Posterior cingulate gyrus (tissue), 11 donors: ENCODE measurements at regions not wholly inside any gene's neighbourhood (a gene's known extent, or its start where the extent isn't known, plus 50 kb on each side); places are given as distances from the start of the nearest gene placed in this dataset.

Experiments
- DNase-seq, 10 donors: peaks; one replicate each; pipeline versions ENCODE4 v3.0.0 to v3.0.0-alpha.2; 2020 to 2021; ENCODE audit warnings: mixed read lengths in 3 of 10
- intact Hi-C: fragments of 100-400 bp; cut with DNase I; formaldehyde crosslinking; loops from one replicate; pipeline ENCODE4 v1.15.1; 2023

DNA sequence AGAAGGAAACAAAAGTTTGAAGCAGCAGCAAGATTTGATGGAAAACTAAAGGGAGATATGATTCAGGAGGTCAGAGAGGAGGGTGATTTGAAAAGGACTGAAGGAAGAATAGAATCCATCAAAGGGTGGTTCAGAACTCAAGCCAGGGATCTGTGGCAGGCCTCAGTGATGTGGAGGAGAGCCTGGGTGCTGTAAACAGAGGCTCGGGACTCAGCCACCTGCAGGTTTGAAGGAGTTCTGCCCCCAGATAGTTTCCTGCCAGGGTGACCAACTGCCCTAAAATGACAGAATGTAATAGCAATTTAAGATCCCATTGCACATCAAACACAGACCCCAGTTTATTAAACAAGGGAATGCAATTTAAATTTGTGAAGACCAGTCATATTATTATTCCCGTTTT lies 204.0 kb upstream of the FAT1 start:
- DNase-seq = no peak
- intact Hi-C loops = no loop called here

DNA sequence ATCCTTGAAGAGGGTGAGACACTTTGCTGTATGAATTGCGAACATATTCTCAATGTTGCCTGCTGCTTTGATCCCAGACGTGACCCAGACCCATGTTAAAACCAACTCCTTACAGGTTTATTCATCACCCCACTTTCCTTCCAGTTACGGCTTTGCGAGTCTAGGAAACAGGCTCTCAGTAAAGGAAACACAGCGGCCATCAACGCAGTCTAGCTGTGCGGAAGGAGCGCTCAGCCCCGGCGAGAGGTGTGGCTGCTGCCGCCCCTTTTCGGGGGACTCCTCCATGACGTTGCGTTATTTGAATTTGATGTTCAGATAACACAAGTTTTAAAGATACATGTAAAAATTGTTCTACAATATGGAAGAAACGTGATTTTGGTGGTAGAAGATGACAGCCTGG lies 206.4 kb upstream of the FAT1 start:
- DNase-seq = no peak
- intact Hi-C loops = no loop called here

DNA sequence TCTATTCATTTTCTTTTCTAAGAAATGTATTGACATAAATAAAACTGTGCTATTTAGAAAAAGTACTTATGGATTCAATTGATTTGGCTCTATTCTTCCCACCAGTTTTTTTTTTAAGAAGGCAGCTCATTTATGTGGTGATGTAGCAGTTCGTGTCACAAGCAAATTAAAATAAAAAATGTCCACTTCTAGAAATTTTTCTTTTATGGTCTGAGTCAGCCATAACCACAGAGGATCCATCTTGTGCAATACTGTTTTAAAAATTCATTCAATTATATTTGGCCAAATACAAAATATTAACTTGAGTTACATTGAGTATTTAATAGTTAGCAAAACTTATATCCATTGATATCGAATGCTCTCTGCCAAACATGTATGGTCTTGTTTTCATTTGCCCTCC lies 207.9 kb upstream of the FAT1 start:
- DNase-seq = no peak
- intact Hi-C loops = no loop called here

DNA sequence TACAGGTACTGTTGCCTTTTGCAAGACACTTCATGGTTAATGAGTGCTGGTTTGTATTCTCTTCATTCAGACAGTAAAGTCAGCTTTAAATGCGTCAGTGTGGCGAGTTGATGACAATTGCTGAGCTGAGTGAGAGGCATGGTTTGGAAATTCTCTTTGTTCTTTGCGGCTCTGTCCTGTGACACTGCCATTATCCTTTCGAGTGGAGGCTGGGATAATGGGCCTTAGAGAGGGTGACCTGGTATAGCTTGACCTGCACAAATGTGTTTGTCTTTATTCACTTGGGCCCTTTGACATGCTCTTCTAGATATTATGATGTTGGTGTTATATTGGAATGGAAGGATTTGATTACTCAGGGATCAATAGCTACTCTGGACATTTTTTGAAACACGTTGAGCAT lies 208.5 kb upstream of the FAT1 start:
- intact Hi-C loops = no loop called here

DNA sequence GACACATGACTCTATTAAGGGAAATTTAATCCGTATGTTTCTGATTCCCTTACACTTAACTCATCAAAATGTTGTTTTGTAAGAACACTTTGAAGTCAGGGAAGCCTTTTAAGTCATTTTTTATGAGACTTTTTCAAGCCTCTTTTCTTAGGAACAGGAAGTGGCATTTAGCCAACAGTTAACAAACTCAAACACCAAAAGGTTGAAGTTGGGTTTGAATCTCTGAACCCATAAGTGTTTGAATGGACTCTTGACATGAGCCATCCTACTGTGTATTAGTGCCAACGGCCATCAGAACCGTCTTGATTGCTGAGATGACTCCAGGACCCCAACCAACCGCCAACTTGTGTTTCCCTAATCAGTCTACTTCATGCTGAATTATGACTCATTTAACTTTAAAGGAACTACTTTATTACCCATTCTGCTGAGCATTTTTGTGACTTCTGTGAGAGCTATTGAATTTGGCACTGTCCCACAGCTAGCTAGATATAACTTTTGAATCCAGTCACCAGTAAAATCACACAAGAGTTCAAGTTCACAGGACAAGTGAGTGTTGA lies 209.1 kb upstream of the FAT1 start:
- DNase-seq = no peak
- intact Hi-C loops = no loop called here

More for the DNA sequence above, 208.5 kb upstream of the FAT1 start:
- no peak for DNase-seq

DNA sequence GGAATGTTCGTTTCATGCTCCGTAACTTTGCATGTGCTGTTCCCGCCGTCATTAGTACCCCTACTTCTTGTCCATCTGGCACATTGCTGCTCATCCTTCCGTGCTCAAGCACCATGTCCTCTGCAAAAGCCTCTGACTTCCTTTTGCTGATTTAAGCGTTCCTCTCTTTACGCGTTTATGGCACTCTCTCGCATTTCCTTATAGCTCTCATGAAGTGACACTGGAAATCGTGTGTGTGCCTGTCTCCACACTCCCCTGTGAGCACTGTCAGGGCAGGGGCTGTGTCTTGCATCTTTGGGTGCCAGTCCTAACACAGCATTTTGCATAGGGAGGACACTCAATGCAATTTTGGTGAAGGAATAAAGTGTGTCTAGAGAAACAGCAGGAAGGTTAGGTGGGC lies 210.6 kb upstream of the FAT1 start:
- intact Hi-C loops = no loop called here
- no peak for DNase-seq

DNA sequence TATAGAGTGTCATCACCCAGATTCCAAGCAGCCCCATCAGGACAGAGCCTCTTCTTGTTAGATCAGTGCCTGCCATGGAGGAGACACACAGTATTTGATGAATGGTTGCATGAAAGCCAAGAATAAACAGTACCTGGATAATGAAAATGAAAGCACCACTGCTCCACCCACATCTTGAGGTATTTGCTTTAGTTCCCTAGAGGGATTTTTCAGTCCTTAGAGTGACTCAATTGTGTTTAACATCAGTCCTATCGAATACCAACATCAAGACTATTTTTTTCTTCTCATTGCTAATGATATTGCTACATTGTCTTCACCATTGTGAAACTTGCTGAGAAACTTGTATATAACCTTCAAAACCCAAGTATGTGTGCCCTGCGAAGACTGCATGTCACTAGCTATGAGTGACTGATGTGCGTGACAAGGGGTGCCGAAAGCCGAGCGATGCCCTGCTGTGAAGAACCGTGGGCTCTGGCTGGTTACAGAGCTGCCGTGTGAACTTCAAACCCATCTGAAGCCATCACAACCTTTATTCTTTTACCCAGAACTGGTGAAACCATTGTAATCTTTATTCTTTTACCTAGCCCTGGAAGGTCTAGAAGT lies 211.3 kb upstream of the FAT1 start:
- intact Hi-C loops = no loop called here
- no peak for DNase-seq

DNA sequence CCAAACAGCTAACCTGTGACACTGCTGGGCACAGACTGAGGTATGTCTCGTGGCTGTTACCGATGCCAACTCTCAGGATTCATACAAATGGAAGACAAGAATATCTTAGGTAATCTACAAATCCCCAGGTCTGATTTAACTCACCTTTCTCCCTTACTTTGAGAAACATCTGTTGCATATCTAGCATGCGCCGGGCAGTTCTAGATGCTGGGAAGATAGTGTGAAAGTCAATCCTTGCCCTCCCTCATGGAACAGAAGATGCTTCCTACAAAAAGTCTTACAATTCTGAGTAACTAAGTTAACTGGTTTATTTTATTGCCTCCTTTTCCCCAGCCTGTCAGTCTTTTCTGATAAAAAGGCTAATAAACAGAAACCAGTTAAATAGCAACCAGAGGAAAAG lies 212.2 kb upstream of the FAT1 start:
- no peak for DNase-seq
- intact Hi-C loops = no loop called here

DNA sequence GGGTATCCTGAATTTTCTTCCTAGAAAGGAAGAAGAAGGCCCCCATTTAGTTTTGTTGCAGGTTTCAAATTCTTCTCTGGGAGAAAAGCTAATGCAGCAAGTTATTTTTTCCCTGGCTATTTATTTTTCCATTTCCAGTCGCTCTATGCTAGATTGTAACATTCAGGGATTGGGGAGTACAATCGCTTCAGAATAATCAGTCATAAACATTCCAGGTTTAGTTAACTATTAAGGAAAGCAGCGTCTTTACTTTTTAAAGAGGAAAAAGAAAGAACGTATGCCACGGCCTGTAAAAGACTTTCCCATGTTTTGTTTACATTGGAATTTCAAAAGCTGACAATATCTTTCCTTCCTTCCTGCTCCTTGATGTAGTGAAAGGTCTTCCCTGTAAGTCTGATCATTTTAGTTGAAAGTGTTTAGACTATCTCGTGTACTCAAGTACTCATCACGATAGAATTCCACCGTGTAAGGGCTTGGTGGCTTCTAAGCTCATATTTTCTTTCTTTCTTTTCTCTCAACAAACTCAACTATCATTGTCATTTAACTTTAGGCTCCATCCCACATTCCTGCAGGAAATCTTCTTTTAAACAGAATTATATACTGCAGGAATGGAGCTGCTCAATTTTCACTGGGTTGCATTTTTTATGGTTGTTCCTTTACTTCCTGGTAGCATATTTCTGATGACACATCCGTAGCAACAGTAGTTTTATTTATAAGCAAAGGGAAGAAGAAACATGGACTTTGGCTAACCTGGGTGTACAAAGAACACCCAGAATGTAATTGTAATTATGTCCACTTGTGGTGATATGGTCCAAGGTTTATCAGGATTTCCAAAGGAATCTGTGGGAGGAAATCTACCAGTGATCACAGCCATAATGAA lies 213.1 kb upstream of the FAT1 start:
- DNase-seq = no peak
- intact Hi-C loops = no loop called here

DNA sequence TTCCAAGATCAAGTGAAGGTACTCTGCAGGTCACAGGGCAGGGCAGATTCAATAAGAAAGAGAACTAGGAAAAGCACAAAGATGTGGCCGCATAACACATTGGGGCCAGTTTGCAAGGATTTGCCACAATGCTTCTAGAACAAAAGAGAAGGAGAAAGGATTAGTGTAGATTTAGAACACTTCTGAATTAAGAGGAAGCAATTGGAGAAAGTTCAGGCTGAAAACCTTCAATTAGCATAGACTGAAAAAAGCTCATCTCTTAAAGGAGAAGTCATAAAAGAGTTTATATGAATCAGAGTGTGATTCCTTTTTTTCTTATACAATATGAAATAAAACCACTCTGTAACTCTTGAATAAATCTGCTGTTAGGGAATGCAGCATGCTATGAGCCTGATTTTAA lies 215.6 kb upstream of the FAT1 start:
- DNase-seq = no peak

DNA sequence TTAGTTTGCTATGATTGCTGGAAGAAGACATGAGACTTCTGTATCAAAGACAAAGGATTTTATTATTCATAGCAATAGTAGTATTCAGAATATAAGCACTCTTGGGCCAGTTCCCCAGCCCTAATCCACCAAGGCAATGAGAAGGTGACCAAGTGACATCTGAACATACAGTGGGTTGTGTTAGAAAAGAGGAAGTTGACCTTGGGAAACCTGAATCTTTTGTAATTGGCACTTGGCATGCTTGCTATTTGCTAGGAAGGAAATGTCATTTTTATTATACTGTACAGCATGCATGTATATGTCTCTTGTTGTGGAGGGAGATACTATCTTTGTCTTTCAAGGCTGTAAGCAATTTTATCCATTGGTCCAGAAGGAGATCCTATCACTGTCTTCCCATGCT lies 216.1 kb upstream of the FAT1 start:
- DNase-seq = no peak
- intact Hi-C loops = no loop called here

More for the DNA sequence above, 215.6 kb upstream of the FAT1 start:
- intact Hi-C loops = no loop called here

DNA sequence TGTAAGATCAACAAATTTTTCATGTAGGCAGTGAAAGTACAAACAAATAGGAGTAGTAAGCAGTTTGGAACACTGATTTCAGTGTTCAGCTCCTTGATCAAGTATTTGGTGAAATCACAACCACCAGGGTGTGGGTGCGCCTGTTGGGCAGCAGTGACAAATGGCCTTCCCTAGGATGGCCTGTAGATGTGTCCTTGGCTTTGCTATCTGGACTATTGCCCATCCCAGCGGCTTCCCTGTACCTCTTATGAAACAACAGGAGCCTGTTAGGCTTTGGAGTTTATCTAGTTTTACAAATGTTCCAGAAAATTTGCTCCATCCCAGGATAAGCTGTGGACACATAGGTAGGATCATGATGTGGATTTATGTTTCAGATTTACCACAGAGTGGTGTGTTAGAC lies 216.8 kb upstream of the FAT1 start:
- intact Hi-C loops = no loop called here
- no peak for DNase-seq

DNA sequence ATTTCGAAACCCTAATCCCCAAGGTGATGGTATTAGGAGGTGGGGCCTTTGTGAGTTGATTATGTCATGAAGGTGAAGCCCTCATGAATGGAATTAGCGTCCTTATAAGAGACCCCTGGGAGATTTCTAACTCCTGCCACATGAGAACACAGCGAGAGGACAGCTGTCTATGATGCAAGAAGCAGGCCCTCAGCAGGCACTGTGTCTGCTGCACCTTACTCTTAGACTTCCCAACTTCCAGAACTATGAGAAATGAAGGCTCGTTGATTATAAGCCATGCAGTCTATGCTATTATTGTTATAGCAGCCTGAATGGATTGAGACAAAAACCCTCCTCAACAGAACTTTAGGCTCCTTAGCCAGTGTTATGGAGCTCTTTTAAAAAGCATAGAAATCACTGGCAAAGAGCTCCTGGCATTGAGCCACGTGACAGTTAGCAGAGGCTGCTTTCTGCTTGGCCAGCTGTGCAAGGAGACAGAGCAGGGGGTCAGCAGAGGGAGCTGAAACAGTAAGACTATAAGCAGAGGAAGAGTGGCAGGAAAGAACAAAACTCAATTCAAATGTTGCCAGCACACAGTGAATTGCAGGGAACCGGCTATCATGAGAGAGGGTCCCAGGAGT lies 219.2 kb upstream of the FAT1 start:
- no peak for DNase-seq
- intact Hi-C loops = no loop called here

DNA sequence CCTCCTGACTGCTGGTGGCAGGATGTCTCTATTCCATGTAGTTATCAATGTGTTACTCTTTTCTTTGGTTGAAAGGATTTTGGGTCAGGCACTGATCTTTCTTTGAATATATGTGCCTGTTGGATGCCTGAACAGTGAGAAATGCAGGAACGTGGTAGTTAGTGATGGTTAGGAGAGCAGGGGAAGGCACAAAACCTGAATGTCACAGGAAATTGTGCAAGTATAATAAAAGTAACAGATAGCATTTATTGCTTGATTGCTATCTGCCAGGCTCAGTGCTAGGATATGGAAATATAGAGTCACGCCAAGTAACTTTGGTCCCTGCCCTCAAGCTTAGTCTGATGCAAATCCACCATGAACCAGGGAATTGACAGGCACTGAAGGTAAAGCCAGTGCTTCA lies 219.8 kb upstream of the FAT1 start:
- no peak for DNase-seq
- intact Hi-C loops = no loop called here

DNA sequence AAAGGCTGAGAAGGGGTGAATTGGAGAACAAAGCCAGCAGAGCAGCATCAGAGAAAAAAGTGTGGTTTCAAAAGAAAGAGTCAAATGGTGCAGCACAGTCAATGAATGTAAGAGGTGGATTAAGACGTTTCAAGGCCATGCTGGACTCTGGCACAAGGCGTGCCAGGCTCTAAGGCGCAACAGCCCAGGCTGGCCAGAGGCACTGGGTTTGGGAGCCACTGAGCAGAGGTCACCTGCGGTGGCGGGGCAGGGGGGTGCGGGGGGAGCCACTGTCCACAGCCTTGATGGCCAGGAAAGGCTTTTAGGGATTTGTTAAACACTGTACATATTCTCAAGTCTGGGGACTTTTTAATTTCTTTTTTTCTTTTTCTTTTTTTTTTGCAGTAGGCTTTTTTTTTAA lies 222.5 kb upstream of the FAT1 start:
- DNase-seq = no peak
- intact Hi-C loops = no loop called here

DNA sequence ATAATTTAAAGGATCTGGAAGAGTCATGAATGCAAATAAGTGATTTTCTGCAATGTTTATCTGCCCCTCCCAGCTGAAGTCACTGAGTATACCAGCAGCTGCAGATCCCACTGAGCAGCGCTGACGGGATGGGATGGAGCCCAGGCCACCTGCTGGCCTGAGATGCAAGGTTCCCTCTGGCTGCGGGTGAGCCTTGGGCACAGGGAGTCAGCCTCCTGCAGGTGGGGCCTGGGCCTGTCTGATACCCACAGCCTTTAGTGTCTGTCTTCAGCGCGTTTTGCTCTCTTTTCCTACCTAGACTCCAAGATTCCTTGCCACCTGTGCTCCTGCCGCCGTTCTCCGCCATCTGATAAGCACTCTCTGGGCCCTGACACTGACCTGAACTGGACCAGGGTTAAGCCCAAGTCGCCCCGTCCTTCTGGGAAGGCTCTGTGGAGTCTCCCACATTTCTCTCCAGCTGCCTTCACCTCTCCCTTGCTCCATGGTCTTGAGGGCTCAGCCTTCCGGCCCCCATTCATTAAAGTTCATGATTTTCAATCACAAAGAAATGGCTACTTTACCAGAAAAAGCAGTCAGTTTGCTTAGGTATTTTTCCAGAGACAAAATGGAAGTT lies 223.1 kb upstream of the FAT1 start:
- intact Hi-C loops = no loop called here

DNA sequence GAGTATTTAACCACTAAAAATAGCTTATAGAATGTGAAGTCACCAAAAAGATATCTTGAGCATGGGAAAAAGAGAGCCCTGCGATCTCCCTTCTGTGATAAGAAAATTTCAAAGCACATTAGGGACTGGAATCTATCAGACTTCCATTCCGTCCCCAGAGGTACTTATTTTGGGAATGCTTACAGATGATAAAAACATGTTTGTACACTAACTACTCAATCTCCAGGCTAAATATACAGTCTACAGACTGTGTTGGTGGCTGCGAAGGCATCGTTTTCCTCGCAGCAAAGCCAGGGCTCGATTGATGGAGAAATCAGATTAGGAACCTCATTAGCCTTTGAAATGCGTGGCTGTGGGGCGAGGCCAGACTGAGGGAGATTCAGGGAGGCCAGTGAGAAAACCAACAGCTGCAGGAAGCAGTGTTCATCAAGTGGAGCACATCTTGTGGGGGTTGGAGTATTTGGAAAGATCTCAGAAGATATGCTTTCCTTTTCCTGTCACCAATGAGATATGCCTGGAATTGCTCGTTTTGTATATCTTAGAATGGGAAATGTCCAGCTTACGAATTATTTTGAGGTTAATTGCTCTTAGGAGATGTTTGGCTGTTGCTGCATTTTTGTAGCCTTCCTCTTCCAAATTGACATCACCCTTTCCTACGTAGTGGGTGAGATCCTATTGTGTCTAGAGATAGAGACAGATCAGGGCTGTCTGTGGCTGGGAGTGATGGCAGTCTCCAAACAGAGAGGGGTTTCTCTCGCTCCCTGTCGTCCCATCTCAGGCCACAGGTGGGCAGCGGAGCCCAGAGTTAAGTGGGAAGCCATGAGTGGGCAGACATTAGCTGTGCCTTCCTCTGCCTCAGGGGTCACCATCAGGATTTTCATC lies 224.9 kb upstream of the FAT1 start:
- no peak for DNase-seq
- intact Hi-C loops = no loop called here

More for the DNA sequence above, 223.1 kb upstream of the FAT1 start:
- DNase-seq = peak in 2 of 10 donors; percentile 62 to 84

DNA sequence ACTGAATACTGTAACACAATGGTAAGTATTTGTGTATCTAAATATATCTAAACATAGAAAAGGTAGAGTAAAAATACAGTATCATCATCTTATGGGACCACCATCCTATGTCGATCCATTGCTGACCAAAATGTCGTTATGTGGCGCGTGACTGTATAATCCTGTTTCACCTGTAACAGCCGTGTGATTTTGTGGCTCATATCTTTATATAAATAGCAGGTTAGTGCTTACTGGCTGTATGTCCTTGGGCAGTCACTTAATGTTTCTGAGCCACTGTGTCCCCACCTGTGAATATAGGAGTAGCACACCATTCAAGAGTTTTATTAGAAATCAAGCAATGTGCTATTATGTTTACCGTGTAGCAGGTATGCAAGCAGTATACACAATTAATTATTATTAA lies 226.2 kb upstream of the FAT1 start:
- intact Hi-C loops = no loop called here
- DNase-seq = no peak

DNA sequence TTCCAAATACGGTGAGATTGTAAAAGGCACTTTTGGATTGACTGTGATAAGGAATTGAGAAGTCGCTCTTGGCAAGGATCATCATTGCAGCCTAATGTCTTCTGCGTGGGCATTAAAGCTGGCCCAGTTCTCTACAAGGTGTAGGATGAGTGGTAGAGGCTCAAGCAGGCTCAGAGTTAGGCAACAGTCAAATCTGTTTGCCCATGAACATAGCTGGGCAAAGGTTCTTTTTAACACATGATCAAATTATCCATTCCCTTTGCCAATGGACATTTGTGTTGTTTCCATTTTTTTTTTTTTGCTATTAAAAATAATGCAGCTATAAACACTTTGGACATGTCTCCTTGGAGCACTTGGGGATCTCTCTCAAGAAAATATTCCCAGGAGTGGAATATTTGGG lies 229.1 kb upstream of the FAT1 start:
- no peak for DNase-seq
- intact Hi-C loops = no loop called here

DNA sequence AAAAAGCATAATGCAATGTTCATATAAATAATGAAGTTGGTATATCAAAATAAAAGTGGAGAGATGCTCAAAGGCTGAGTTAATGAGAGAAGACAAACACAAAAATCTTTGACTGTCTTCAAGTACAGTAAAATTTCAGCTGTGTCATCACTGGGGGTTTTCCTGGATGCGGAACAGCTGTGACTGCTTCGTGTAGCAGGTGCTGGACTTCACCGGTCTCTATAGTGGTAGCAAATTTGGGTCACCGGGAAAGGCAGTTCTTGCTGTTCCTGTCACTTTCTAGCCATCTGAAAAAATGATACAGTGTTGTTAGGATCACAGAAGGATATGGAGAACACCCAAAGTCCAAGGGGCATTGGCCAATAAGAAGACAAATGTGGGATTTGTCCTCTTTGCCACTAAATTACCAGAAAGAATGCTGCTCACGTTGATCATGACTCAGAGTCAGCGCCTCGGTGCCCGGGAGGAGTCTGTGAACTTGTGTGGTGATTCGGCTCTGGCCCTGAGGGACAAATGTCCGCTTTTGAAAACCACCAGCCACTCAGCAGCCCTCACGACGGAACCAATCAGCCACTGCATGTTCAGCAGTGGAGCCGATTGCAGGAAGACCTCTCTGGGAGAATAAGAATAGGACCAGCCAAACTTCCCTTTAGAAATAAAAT lies 230.1 kb upstream of the FAT1 start:
- DNase-seq = peak in 1 of 10 donors; percentile 81
- intact Hi-C loops = no loop called here
